GM12873 (cell line): ENCODE measurements at regions not wholly inside any gene's neighbourhood (a gene's known extent, or its start where the extent isn't known, plus 50 kb on each side); places are given as distances from the start of the nearest gene placed in this dataset.

ENCODE experiments used
- TF ChIP-seq, protein P1 (sequence below): IDR thresholded peaks from 2 replicates; pipeline ENCODE4 v1.5.1; 2012; ENCODE audit warnings: low read depth, mild to moderate bottlenecking, moderate library complexity, low read length, control low read depth; ENCODE audit not compliant: insufficient read depth; ENCODE audit errors: missing control alignments

- TF ChIP-seq, protein P1, sequence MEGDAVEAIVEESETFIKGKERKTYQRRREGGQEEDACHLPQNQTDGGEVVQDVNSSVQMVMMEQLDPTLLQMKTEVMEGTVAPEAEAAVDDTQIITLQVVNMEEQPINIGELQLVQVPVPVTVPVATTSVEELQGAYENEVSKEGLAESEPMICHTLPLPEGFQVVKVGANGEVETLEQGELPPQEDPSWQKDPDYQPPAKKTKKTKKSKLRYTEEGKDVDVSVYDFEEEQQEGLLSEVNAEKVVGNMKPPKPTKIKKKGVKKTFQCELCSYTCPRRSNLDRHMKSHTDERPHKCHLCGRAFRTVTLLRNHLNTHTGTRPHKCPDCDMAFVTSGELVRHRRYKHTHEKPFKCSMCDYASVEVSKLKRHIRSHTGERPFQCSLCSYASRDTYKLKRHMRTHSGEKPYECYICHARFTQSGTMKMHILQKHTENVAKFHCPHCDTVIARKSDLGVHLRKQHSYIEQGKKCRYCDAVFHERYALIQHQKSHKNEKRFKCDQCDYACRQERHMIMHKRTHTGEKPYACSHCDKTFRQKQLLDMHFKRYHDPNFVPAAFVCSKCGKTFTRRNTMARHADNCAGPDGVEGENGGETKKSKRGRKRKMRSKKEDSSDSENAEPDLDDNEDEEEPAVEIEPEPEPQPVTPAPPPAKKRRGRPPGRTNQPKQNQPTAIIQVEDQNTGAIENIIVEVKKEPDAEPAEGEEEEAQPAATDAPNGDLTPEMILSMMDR = no peak
These were observed 1123.7 kb upstream of the C9orf72 start for GRCh38 chr9:28696960-28697359.

DNA sequence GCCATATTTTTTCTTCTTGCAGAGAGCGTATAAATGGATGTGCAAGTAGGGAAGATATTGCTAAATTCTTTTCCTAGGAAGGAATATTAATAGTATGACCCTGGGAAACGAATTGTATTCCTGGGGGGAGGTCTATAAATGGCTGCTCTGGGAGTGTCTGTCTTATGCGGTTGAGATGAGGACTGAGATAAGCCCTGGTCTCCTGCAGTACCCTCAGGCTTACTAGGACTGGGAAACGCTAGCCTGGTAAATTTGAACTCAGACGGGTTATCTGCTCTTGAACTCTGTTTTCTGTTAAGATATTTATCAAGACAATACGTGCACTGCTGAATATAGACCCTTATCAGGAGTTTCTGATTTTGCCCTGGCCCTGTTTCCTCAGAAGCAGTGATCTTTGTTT is 1126.4 kb upstream of the C9orf72 start:
- TF ChIP-seq, protein P1 = no peak

DNA sequence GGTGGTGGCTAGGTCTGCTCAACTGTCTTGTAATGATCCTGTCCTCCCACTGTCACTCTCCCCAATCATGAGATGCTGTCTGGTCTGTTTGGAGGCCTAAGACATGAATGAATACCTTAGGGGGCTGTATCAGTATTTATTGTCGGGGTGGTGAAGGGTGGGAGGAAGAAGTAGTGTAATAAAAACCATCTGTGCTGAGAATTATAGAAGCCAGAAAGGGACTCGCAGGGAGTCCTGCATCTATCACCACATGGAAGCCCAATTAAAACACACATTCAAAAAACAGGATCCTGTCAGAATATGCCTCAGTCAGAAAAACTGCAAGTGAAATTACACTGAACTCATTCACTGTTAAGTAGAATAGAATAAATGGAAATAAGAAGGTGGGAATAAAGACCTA is 1134.3 kb upstream of the C9orf72 start:
- TF ChIP-seq, protein P1 = no peak

- TF ChIP-seq, protein P1 = no peak
These were observed 1140.9 kb upstream of the C9orf72 start for GRCh38 chr9:28714188-28714587.

DNA sequence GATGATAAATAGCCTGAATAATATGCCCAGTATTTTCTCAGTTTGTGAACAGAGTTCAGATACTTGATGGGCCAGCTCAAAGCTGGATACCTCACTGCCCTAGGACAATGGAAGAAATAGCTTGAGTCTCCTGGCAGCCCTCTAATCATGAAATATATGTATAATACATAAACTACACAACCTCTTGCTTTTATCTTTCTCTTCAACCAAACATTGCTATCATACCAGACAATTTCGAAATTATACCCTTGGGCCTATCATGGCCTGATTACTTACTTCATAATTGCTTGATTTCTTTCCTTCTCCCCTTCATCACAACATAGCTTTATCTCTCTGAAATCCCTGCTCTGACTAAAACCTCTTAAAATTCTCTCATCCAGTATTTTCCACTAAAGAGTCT is 1144.9 kb upstream of the C9orf72 start:
- TF ChIP-seq, protein P1 = no peak

DNA sequence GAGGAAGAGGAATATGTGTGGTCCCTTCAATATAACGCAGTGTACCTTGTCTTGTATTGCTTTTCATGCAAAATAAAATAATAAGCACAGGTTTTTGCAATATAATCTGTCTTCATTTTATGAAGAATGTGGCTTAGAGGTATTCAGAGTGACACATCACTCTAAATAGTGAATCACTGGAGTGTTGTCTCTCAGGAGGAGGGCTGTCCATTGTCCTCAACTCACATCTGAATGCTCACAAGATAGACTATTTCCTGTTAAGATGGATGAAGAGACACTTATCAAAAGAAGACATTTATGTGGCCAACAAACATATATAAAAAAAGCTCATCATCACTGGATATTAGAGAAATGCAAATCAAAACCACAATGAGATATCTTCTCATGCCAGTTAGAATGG is 1147.5 kb upstream of the C9orf72 start:
- TF ChIP-seq, protein P1 = no peak

- TF ChIP-seq, protein P1 = no peak
These were observed 1156.8 kb upstream of the C9orf72 start for GRCh38 chr9:28730111-28730510.
